Loucy (cell line): ENCODE measurements at regions not wholly inside any gene's neighbourhood (a gene's known extent, or its start where the extent isn't known, plus 50 kb on each side); places are given as distances from the start of the nearest gene placed in this dataset.
A peak's percentile ranks its signal among the peaks of the same experiment; 100 is the strongest.

ENCODE experiments used
- H2AFZ ChIP-seq: fragments of 200-600 bp; sonication (generic); 2 replicates; pipeline ENCODE4 v1.6.0; 2016; ENCODE audit warnings: antibody characterized with exemption, mild to moderate bottlenecking, low read length, moderate library complexity
- H3F3A ChIP-seq: fragments of 200-600 bp; 2 replicates; pipeline ENCODE4 v1.6.0; 2016; ENCODE audit warnings: antibody characterized with exemption, low read depth, mild to moderate bottlenecking
- H3K27me3 ChIP-seq: fragments of 200-600 bp; sonication (generic); 2 replicates; pipeline ENCODE4 v1.6.1; 2014; ENCODE audit warnings: low read length, mild to moderate bottlenecking; ENCODE audit not compliant: insufficient read depth, poor library complexity, severe bottlenecking
- H3K36me3 ChIP-seq: fragments of 200-600 bp; sonication (generic); 2 replicates; pipeline ENCODE4 v1.6.1; 2016; ENCODE audit warnings: low read length; ENCODE audit not compliant: insufficient read depth
- H3K4me1 ChIP-seq: fragments of 200-600 bp; sonication (generic); 2 replicates; pipeline ENCODE4 v1.5.1; 2014; ENCODE audit warnings: low read length, mild to moderate bottlenecking; ENCODE audit not compliant: insufficient read depth, poor library complexity, severe bottlenecking
- H3K4me2 ChIP-seq: fragments of 200-600 bp; sonication (generic); 2 replicates; pipeline ENCODE4 v1.6.0; 2014; ENCODE audit warnings: antibody characterized with exemption, low read length, low read depth, mild to moderate bottlenecking; ENCODE audit not compliant: poor library complexity, severe bottlenecking
- H3K4me3 ChIP-seq: fragments of 200-600 bp; sonication (generic); 2 replicates; pipeline ENCODE4 v1.5.1; 2014; ENCODE audit warnings: low read length, mild to moderate bottlenecking, mixed read lengths; ENCODE audit not compliant: poor library complexity, severe bottlenecking
- H3K79me2 ChIP-seq: fragments of 200-600 bp; sonication (generic); 2 replicates; pipeline ENCODE4 v1.6.1; 2014; ENCODE audit warnings: low read length; ENCODE audit not compliant: insufficient read depth
- H3K9ac ChIP-seq: fragments of 200-600 bp; sonication (generic); 2 replicates; pipeline ENCODE4 v1.6.0; 2014; ENCODE audit warnings: mild to moderate bottlenecking, low read depth, low read length, moderate library complexity; ENCODE audit not compliant: poor library complexity, severe bottlenecking
- H3K9me2 ChIP-seq: fragments of 200-600 bp; sonication (generic); replicated peaks from 2 replicates; pipeline ENCODE4 v1.6.1; 2016; ENCODE audit warnings: low read depth, low read length, mixed read lengths
- H3K9me3 ChIP-seq: fragments of 200-600 bp; sonication (generic); 2 replicates; pipeline ENCODE4 v1.6.1; 2014; ENCODE audit warnings: mild to moderate bottlenecking, antibody characterized with exemption, low read length, low read depth; ENCODE audit not compliant: insufficient read depth
- H4K20me1 ChIP-seq: fragments of 200-600 bp; sonication (generic); 2 replicates; pipeline ENCODE4 v1.6.0; 2014; ENCODE audit warnings: antibody characterized with exemption, low read length, mild to moderate bottlenecking; ENCODE audit not compliant: insufficient read depth, poor library complexity, severe bottlenecking
- EZH2phosphoT487 ChIP-seq: fragments of 200-600 bp; IDR thresholded peaks from 2 replicates; pipeline ENCODE4 v1.6.1; 2018; ENCODE audit warnings: antibody characterized with exemption, mild to moderate bottlenecking, moderate library complexity, borderline replicate concordance
- TF ChIP-seq, protein P1 (sequence below): fragments of 200-600 bp; sonication (generic); conservative IDR thresholded peaks from 2 replicates; pipeline ENCODE4 v1.5.1; 2014; ENCODE audit warnings: mild to moderate bottlenecking, antibody characterized with exemption, low read length

DNA sequence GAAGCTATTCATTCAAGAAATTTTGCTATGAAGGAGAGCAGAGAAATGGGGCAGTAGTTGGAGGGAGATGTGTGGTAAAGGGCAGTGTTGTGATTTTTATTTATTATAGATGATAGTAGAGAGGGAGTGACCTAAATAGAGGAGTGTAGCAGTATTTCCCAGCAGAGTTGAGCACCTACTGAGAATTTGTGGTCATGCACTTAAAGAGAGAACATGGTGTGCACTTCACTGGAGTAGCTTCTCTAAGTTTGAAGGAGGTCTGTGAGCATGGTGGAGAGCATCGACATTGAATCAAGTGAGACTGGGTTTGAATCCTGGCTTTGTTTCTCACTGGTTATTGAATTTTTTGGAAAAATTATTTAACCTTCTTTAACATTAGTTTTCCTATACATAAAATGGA, 129.2 kb downstream of the AQP4 start:
- no peaks in the 10 kb centered on the region for H4K20me1 ChIP-seq

DNA sequence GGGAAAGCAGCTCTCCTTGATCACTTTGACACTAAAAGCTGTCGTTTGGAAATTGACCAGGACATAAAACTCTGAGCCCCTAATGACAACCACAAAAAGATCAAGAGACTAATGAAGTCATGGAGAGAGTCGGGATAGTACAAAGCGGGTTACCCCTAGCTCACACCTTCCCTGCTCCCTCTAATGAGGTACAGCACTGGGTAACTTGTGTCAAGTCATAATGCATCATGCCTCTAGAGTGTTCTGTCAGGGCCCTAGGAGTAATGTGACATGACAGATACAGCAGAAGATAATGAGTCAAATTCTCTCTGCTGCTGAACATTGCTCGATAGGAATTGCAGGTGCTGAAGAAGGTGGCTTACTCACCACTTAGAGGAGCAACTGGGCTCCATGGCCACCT, 130.7 kb downstream of the AQP4 start:
- Histone ChIP-seq H3K36me3 (no peaks in the 10 kb centered on the region), H3K4me2 (no peak overlapping the region), H3K4me3 (no peak overlapping the region), H3K9ac (no peak overlapping the region), H2AFZ (no peak overlapping the region), H3K9me3 (no peaks in the 10 kb centered on the region), H3K79me2 (no peaks in the 10 kb centered on the region), H3K9me2 (no peaks in the 10 kb centered on the region), H4K20me1 (no peaks in the 10 kb centered on the region), H3F3A (no peaks in the 10 kb centered on the region), H3K4me1 (peaks cover 15% of the 10 kb centered on the region), H3K27me3 (no peaks in the 10 kb centered on the region)
- TF ChIP-seq EZH2phosphoT487 = no peak
- TF ChIP-seq, protein P1, sequence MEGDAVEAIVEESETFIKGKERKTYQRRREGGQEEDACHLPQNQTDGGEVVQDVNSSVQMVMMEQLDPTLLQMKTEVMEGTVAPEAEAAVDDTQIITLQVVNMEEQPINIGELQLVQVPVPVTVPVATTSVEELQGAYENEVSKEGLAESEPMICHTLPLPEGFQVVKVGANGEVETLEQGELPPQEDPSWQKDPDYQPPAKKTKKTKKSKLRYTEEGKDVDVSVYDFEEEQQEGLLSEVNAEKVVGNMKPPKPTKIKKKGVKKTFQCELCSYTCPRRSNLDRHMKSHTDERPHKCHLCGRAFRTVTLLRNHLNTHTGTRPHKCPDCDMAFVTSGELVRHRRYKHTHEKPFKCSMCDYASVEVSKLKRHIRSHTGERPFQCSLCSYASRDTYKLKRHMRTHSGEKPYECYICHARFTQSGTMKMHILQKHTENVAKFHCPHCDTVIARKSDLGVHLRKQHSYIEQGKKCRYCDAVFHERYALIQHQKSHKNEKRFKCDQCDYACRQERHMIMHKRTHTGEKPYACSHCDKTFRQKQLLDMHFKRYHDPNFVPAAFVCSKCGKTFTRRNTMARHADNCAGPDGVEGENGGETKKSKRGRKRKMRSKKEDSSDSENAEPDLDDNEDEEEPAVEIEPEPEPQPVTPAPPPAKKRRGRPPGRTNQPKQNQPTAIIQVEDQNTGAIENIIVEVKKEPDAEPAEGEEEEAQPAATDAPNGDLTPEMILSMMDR = no peak

More for the DNA sequence above, 129.2 kb downstream of the AQP4 start:
- H3K4me2 ChIP-seq = no peak overlapping the region
- H3K36me3 ChIP-seq = no peaks in the 10 kb centered on the region
- no peak overlapping the region for H2AFZ ChIP-seq
- H3K9me3 ChIP-seq = no peaks in the 10 kb centered on the region
- no peaks in the 10 kb centered on the region for H3K9me2 ChIP-seq
- H3K9ac ChIP-seq = no peak overlapping the region
- no peaks in the 10 kb centered on the region for H3K79me2 ChIP-seq
- no peaks in the 10 kb centered on the region for H3F3A ChIP-seq
- H3K4me1 ChIP-seq = peaks cover 15% of the 10 kb centered on the region
- TF ChIP-seq EZH2phosphoT487 = no peak
- TF ChIP-seq, protein P1 = no peak
- no peaks in the 10 kb centered on the region for H3K27me3 ChIP-seq
- no peak overlapping the region for H3K4me3 ChIP-seq

DNA sequence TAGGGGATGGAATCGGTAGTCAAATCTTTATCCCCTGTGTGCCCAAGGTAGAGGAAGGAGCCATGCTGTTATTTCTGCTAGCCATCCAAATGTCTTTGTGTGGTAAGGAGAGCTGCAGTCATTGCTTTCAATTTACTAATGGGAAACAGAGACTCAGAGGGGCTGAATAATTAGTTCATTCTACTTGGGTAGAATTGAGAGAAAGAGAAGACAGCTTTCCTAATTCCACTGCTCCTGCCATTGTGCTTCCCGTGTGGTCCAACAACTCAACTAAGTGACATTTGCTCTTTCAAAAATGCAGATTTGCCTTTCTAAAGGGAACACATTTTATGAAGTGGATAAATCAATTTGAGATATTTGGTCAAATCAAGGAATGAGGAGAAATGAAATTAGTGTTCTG, 136.1 kb downstream of the AQP4 start:
- Histone ChIP-seq H3K4me1 (peaks cover 21% of the 10 kb centered on the region), H3F3A (no peaks in the 10 kb centered on the region), H3K79me2 (no peaks in the 10 kb centered on the region), H3K36me3 (no peaks in the 10 kb centered on the region), H2AFZ (peak overlapping the region; percentile 34), H3K9me2 (no peaks in the 10 kb centered on the region), H3K9ac (no peak overlapping the region), H3K27me3 (no peaks in the 10 kb centered on the region), H3K4me3 (no peak overlapping the region), H3K9me3 (no peaks in the 10 kb centered on the region), H4K20me1 (no peaks in the 10 kb centered on the region), H3K4me2 (no peak overlapping the region)
- TF ChIP-seq EZH2phosphoT487 = no peak
- TF ChIP-seq, protein P1 = no peak
